Stimulated activated CD4-positive, alpha-beta T cell treated with anti-CD3 and anti-CD28 coated beads, Interleukin-4, amount 100 ng/mL, for 24 hours (primary cell): ENCODE measurements at regions not wholly inside any gene's neighbourhood (a gene's known extent, or its start where the extent isn't known, plus 50 kb on each side); places are given as distances from the start of the nearest gene placed in this dataset.

Source experiments
- DNase-seq: peaks from one replicate; pipeline ENCODE4 v3.0.0-alpha.2; 2020

DNA sequence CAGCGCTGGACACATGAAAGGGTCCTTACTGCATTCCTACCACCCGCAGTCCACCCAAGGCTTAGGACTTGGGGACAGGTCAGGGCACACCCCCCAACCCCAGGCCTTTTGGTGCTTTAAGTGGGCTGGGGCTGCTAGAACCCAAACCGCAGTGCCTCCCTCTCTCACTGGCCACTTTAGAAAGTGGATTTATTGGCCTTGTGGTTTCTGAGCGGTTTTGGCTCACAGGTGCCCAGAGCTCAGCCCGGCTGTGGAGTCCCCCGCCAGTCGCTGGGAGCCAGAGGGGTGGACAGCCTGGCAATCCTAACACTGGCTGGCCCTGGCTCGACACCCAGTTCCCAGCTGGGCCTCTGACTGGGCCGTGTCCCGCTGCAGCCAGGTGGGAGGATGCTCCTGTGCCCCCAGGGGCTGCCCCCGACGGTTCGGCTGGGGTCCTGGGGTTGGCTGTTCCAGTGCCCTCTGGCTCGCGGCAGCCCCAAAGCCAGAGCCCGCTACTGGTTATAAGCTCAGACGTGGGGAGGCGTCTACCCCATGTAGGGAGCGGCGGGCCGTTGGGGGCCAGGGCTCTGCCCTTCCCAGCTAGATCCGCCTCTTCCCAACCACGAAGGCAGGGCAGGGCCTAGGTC is 65.2 kb upstream of the RNU6ATAC start:
- no peak for DNase-seq

DNA sequence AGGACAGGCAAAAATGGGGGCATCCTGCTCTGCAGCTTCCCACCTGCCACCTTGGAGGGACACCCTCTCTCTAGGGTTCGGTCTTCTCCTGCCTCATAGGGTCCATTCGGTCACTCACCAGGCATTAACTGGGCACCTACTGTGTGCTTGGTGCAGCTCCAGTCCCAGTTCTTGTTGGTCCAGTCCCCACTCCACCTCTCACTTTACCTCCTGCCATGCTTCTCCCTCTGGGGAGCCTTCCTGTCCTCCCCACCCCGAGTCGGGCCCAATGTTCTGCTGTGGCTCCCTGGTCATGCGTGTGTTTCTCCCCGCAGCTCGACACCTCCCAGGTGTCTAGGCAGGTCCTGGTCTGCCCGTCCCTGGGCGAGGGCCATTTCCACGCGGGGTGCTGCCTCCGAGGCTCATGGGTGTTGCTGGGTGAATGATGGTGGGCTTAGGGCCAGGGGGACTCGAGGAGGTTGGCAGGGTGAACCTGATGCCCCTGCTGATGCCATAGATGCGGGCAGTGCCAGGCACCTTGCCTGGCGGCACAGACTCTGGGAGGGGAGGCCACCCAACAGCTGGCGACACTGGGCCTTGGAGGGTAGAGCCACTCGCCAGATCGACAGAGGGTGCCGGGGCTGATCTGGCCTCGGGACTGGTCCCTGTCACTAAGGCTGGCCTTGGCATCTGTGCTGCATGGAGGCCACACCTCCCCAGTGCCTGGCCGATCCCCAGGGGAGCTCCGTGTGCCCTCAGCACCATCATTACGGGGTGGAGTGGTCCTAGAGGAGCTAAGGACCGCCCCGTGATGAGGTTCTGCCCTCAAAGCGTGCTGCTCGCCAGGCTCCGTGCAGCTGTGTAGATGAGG is 66.0 kb upstream of the RNU6ATAC start:
- DNase-seq, result no peak

DNA sequence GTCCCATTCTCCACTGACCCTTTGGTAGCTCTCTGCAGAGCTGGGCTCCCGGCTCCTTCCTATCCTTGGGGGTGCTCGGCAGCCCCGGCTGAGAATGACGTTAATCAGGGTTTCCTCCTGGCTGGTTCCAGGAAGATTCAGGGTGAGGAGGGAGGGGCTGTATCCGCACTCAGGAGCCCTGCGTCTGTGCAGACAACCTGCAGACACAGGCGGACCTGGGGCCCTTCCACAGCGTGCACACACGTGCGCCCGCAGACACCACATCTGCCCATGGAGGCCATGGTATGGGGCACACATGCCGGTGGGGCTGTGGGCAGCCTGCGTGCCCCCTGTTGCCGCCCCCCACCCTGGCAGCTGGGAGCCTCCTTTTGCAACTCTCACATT is 66.6 kb upstream of the RNU6ATAC start:
- no peak for DNase-seq

DNA sequence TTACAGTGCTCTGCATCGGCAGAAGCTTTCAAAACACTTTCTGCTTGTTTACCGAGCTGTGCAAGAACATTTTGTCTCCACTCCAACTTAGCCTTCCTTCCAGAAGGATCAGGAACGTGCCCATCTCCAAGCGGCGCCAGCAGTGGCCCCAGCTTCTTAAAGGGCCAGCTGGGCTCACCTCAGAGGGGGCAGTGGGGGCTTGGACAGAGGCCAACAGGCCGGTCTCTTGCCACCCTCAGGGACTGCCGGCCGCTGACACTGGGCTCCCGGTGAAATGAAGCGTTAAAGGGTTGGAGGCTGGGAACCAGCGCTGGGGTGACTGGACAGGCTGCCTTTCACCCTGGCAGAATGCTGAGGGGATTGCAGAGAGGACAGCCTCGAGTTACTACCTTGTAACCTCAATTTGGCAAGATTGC is 67.0 kb upstream of the RNU6ATAC start:
- no peak for DNase-seq

DNA sequence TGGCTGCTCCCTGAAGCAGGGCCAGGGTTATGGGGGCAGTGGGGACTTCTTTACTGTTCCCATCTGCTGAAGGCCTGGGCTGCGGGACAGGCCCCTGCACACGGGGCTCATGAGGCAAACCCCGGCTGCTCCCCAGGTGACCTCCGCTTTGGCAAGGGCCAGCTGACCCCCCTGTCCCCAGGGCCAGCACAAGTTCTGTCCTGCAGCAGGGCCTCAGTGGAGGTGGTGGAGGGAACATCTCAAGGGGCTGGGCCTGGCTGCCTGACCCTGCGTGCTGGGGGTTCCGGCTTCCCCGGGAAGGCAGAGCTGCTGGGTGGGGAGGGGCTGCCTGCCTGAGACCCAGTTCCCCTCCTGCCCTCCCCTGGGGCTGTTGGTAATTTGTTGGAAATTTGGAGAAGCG is 67.4 kb upstream of the RNU6ATAC start:
- no peak for DNase-seq

DNA sequence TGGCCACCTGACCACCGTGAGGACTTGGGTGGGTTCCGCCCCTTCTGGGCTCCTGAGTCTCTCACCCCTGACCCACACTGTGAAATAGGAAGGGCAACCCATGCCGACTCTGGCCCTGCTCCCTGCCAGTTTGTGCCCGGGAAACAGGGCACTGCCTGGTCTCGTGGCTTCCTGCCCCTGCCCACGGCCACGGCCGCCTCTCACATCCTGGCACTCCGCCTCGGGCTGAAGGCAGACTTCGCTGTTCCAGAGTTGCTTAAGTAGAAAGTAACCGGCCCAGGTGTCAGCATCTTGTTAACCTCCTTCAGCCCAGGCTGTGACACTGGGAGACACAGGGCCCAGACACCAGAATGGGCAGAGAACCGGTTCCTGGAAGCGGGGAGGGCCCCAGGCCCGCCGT is 68.7 kb upstream of the RNU6ATAC start:
- DNase-seq, result no peak

DNA sequence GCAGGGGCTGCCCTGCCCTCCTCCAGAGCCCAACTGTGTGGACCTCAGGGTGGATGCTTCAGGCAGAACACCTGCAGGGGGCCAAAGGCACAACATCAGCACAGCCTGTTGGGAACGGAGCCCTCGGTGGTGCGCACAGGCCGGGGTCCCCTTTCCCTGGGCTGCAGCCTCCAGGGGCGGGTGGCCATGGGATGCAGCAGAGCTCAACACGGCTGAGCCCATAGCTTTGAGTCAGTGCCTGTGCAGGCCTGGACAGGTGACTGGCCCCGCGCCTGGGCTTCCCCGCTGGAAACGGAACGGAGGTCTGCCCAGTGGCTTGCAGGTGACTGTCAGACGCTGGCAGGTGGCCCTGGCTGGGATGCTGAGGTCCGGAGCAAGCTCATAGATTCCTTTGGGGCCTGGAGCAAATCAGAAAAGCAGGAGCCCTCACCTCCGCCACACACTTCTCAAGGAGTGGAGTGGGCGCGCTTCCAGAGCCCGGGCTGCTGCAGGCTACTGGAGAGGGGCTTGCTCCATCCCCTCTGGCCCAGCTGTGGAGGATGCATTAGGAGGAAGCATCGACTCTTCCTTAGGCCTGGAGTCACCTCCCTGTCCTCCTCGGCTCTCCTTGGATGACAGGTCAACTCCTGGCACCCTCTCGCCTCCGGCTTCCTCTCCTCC is 69.8 kb upstream of the RNU6ATAC start:
- no peak for DNase-seq

DNA sequence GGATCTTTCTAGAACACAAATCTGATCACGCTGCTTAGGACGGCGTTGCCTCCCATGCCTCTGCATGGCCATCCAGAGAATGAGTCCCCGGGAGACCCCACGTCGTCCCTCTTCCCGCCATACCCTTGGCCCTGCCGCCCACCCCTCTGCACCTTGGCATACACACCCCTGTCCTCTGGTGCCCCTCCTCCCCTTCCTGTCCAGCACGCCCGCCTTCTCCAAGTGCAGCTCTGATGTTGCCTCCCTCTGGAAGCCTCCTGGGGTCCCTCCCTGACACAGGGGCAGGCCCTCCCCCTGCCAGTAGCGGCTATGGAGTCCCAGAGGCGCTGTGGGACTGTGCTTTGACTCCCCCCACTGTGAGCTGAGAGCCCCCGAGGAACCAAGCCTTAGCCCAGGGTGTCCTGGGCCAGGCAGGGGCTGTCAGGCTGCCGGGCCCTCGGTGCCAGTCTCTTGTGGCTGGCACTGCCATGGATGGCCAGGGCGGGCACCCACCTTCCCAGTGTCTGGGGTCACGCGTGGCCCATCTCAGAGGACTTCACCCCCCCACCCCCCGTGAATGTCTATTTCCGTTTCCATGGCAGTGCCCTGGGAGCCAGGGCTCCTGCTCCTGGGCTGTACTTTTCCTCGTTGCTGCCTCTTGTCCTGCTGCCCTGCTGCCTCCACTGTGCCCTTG is 70.5 kb upstream of the RNU6ATAC start:
- DNase-seq, result no peak

DNA sequence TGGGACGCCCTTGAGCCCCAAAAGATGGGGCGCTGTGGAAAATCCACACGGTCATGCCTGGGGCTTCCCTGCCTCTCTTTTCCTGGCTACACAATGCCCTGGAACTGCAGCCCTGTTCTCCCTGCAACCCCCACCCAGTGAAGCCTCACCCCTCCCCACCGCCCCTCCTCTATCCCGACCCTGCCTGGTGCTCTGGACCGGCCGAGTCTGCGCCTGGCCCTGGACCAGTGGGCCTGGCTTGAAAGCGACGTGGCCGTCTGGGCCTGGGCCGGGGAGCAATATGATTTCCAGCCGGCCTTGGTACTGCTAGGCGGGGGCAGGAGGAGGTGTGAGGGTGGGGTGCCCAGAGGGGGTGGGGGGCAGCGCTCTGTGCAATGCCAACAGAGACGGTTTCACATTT is 71.0 kb upstream of the RNU6ATAC start:
- DNase-seq, result no peak

DNA sequence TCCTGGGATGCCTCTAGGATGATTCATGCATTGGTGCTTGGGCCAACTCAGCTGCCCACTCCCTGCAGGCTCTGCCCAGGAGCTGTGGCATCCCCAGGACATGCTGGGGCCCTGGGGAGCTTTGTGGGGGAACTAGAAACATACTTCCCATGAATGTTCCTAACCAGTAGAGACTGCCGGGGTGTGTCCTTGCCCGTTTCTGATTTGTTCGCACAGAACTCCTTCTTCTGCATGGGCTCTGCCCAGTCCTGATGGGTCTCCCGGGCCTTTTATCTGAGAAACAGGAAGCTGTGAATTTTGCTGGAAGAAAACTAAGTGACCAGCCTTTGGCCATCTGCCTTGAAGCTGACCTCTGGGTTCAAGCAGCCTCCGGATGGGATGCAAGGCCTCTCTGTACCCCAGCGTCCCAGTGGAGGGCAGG is 71.6 kb upstream of the RNU6ATAC start:
- DNase-seq, result no peak

DNA sequence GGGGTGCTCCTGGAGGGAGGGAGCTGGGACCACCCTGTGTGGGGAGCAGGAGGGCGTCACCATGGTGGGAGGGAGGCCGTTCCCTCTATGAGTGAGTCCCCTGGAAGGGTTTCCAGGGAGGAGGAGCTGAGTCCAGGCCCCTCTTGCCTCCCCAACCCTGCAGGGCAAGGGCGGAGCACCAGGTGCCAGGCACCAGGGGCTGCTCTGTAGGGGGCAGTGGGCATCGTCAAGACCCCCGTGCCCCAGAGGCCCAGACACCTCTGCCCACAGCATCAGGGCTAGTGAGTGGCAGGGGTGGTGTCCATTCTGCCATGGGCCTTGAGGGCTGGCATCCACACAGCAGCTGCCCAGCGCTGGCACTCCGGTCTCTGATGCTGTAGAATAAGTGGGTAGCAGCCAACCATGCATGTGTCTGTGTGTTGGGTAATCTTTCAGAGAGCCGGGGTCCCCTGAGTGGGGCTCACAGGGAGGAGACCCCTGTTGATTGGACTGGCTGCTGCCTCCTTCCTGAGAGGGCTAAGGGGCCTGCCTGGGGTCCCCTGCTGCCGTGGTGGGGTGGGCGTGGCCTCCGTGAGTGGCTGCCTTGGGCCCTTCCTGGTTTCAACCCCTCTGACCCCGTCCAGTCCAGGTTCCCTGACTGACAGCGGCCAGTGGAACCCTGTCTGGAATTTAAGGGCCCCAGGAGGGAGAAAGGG is 72.7 kb upstream of the RNU6ATAC start:
- DNase-seq, result no peak

DNA sequence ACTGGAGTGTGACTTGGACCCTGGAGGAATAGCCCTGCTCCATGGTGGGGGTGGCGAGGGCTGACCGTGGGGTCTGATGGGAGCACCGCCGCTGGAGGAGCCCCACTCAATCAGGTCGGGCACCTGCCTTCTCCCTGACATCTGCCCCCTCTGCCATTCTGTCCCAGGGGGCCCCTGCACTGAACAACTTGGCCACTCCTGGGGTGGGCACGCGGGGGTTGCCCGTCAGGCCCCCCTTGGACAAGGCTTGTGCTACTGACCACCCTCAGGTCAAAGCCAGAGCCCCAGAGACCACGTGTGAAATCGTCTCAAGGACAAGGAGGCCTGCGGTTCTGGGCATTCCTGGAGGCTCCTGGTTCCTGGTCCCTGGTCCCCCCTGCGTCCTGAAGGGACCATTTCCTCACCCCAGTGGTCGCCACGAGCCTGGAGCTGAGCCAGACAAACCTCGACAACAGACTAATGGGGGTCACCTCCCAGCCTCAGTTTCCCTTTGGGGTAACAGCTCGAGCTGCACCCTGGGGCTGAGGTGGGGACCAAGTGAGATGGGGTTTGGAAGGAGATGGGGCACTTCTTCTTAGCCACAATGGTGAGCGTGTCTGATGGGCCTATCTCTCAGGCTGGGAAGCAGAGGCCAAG is 73.4 kb upstream of the RNU6ATAC start:
- no peak for DNase-seq

DNA sequence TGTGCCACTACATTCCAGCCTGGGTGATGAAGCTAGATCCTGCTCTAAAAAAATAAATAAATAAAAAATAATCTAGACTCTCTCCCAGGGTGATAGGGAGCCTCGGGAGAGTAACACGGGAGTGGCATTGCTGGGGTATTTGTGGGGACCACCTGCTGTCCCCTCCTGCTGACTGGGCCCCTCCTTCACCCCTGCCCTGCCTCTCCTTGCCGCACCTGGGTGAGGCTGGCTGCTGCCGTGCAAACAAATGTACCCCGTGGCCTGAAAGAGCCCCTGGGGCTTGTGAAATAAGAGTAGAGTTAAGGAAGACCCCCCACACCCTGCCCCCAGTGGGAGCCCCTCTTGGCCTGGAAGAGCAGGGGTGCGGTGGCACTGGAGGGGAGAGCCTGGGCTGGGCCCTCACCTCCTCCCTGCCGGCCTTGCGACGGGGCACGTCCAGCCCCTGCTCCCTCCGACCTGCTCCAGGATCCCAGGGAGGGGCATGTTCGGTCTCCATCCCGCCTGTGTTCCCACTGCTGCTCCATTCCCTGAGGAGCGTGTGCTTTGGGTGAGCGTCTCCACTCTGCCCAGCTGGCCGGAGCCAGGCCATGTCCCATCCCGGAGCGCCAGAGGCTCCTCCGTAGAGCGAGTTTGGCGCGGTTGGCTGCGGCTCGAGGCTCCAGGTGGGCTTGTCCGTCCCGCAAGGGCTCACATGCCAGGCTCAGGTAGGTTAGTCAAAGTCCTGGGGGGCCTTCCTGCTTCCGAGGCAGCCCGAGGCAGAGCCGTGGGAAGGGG is 75.0 kb upstream of the RNU6ATAC start:
- no peak for DNase-seq

DNA sequence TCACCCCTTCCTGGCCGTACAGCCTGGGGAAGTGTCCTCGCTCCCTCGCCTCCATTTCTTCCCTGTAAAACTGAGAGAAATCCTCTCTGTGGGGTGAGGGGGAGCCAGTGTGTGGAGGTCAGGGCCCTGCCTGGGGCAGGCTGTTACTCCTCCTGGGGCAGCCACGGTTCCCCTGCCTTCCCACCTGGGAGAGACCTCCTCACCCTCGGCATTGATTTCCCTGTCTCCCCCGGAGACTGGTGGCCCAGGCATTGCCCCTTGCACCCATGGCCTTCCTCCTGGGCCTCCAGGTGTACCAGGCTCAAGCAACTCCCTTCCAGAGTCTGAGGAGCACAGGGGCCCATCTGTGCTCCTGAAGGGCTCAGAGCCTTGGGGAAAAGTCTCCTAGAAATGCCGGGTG is 75.6 kb upstream of the RNU6ATAC start:
- no peak for DNase-seq

DNA sequence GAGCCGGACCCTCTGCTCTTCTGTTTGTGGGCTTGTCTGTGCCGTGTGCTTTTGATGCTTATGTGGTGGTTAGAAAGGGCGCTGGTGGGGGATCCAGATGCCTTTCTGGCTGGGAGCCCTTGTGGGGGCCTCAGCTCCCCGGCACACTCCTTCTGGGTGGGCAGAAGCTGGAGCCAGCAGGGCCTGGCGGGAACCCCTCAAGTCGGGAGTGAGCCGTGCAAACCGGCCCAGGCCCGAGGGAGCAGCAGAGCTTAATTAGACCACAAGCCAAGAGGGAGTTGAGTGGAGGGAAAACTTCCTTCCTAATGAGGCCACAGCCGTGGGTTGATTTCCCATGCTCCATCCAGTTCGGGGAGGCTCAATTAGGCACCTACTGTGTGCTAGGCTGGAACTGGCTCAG is 76.0 kb upstream of the RNU6ATAC start:
- no peak for DNase-seq

DNA sequence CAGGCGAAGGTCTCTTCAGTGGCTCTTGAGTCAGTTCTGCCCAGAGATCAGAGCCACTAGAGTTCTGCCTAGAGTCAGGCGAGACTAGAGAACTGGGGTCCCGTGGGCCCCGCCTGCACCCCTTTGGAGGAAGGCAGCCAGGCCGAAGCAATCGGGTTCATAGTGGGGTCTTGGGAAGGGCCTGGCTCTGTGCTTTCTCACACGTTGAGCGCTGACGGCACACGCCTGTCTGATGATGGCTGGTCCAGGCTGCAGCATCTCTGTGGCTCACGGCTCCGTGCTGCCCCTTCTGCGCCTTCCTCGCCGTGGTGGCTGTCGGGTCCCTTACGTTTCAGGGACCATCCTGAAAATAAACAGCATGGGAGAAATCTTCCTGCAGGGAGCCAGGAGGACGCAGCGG is 78.3 kb upstream of the RNU6ATAC start:
- no peak for DNase-seq

DNA sequence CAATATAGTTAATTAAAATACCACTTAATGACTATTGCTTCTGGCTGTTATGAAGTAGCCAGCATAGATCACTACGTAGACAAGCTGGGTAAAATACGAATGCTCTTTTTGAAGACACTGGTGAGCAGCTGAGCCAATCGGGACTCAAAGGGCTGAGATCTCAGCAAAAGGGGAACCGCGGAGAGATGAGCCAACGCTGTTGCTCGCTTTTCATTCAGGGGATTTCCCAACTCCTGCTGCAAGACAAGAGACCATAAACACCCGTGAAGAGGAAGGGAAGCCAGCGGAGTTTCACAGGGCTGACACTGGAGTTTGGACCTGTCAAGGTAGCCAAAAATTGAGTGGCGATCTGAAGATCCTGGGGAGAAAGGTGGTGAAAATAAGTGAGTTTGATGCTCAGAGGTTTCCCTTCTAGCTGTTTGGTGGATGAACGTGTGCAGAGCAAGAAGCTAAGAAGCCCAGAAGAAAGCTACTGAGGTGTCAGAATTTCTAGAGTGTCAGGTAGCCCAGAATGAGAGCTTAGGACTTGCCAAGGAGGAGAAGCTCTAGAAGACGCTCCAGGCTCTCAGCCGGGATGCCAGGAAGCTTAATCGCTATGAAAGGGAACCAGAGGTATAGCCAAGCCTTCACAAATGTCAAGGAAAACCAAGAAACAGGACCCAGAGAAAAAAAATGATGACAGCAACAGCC is 79.6 kb upstream of the RNU6ATAC start:
- DNase-seq, result peak; percentile 33

DNA sequence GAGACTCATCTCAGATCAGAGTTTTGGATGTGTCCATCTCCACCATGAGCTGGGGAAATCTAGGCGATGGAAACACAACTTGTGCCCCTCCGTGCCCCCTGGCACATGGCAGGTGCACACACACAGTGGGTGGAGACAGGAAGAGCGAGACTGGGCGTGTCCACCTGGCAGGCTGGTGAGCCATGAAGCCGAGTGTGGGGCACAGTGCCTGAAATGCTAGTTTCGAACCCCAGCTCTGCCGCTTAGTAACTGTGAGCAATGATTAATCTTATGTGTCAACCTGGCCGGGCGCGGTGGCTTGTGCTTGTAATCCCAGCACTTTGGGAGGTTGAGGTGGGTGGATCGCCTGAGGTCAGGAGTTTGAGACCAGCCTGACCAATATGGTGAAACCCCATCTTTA is 80.8 kb upstream of the RNU6ATAC start:
- DNase-seq, result no peak

DNA sequence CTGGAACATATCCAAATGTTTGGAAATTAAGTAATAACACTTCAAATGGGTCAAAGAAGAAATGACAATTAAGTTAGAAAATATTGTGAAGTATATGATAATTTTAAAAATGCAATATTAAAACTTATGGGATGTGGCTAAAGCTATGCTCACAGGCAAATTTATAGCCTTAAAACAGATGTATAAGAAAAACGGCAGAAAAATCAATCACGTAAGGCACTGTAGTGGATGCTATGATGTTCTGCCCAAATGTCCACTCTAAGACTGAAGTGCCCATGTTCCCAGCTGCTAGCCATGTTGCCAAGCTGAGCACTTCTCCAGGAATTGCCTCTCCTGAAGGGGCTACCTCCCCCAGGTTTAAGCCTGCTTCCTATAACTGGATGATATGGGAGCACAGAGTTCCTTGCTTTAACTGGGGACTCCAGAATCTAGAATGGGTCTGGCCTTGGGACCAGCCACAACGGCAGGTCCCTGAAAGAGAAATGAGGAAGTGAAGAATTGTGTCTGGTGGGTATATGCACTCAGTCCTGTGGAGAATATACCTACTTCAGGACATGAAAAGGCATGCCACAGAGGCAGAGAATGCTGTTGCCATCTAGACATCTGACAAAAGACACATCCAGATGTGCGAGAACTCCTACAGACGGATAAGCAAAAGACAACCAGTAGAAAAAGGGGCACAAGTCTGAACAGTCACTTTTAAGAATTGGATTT is 78.2 kb upstream of the RXRA start:
- no peak for DNase-seq
